ENCODE measurements at regions not wholly inside any gene's neighbourhood (a gene's known extent, or its start where the extent isn't known, plus 50 kb on each side); places are given as distances from the start of the nearest gene placed in this dataset.

GRCh38 chr6:15143540-15143939 lies 102.3 kb upstream of the JARID2 start:
- TF ChIP-seq CTCF (conservative IDR thresholded peaks at IDR 0.05; ENCODE audit: low read length) = no peak
- no peak for TF ChIP-seq EZH2phosphoT487 (IDR thresholded peaks at IDR 0.05; ENCODE audit: borderline replicate concordance, low read depth, low read length)
